HTR-8/SVneo (cell line): ENCODE measurements at regions not wholly inside any gene's neighbourhood (a gene's known extent, or its start where the extent isn't known, plus 50 kb on each side); places are given as distances from the start of the nearest gene placed in this dataset.

Experiments used
- DNase-seq: peaks from one replicate; pipeline ENCODE4 v3.0.0; 2011; ENCODE audit warnings: low spot score, mixed read lengths; ENCODE audit not compliant: insufficient read length
- FAIRE-seq: peaks from 2 replicates; lab custom pipeline; 2011; peaks lifted over from hg19 to GRCh38; lab: Jason Lieb, UNC

DNA sequence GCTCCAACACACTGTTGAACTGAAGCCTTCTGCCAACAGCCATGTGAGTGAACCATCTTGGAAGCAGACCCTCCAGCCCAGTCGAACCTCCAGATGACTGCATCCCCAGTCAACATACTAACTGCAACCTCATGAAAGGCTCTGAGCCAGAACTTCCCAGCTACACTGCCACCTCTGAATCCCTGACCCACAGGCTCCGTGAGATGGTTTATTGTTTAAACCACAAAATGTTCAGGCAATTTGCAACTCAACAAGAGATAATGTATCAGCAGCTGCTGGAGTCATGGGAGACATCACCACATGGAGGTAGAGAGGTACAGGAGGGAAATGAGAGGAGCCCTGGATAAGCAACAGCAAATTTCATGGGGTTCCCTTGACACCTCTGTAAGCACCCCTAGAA is 266.4 kb upstream of the NBEA start:
- no peak for DNase-seq
- no peak for FAIRE-seq

GRCh38 chr13:34678154-34678553 is 263.9 kb upstream of the NBEA start:
- FAIRE-seq = no peak

GRCh38 chr13:34681405-34681955 is 260.6 kb upstream of the NBEA start:
- FAIRE-seq = no peak
- no peak for DNase-seq

More at GRCh38 chr13:34678154-34678553, 263.9 kb upstream of the NBEA start:
- DNase-seq = peak; percentile 5

DNA sequence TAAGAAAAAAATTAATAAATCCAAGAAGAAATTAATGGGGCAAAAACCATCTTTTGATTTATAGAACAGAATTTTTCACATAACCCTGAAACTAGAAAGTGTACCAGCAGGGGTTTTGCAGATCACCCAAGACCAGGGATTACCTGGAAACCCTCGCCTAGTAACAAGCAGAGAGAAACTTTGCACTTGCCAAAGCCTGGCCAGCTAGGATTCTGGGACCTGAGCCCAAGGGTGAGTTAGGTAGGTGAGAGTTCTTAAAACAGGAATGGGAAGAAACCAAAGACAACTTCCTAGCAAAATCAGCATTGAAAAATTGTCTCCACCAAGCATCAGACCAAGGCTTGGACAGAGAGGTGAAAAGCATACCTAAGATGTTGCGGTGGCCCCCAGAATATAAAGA is 247.0 kb upstream of the NBEA start:
- no peak for FAIRE-seq

DNA sequence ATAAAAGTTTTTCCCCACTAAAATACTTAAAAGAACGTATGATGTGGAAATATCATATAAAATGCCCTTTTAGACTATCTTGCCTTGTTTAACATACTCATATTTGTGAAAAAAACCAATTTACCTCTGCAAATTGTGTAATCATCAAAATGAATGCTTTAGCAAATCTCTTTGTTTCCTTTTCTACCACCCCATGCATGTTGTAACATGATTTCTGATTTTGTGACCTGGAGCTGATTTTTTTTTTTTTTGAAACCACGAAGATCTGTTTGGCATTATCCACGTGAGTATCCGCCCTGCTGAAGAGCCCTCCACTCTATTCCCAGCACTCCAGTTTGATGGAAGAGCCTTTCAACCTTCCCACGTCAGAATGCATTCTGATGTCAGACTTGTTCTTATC is 245.8 kb upstream of the NBEA start:
- DNase-seq (no peak), FAIRE-seq (no peak)

More for the DNA sequence above, 247.0 kb upstream of the NBEA start:
- DNase-seq = no peak

- no peak for DNase-seq
- FAIRE-seq = no peak
Observed at GRCh38 chr13:34696741-34697140, 245.3 kb upstream of the NBEA start.

DNA sequence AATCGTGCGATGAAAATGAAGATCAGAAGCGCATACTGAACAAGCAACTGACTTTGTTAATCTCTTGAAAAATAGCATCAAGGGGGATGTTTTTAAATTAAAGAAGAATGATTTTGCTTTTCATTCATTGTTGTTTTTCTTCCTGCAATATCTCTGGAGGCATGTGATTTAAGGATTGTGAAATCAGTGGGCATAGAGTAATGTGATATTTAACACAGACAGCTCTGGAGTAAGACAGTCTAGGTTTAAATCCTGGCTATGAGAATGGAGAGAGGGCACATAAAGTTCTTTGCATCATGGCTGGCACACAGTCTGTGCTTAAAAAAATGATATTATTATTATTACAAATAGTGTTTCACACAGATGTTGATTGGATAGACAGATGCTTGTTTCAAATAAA is 243.1 kb upstream of the NBEA start:
- no peak for DNase-seq
- no peak for FAIRE-seq

- DNase-seq (no peak), FAIRE-seq (no peak)
Observed at GRCh38 chr13:34700155-34700554, 241.9 kb upstream of the NBEA start.

GRCh38 chr13:34701919-34702318 is 240.2 kb upstream of the NBEA start:
- FAIRE-seq (no peak), DNase-seq (no peak)

GRCh38 chr13:34708566-34709313 is 233.3 kb upstream of the NBEA start:
- DNase-seq (no peak), FAIRE-seq (no peak)

GRCh38 chr13:34719060-34719875 is 222.8 kb upstream of the NBEA start:
- DNase-seq (no peak), FAIRE-seq (no peak)

- DNase-seq = no peak
- no peak for FAIRE-seq
Observed at GRCh38 chr13:34720618-34721017, 221.5 kb upstream of the NBEA start.

DNA sequence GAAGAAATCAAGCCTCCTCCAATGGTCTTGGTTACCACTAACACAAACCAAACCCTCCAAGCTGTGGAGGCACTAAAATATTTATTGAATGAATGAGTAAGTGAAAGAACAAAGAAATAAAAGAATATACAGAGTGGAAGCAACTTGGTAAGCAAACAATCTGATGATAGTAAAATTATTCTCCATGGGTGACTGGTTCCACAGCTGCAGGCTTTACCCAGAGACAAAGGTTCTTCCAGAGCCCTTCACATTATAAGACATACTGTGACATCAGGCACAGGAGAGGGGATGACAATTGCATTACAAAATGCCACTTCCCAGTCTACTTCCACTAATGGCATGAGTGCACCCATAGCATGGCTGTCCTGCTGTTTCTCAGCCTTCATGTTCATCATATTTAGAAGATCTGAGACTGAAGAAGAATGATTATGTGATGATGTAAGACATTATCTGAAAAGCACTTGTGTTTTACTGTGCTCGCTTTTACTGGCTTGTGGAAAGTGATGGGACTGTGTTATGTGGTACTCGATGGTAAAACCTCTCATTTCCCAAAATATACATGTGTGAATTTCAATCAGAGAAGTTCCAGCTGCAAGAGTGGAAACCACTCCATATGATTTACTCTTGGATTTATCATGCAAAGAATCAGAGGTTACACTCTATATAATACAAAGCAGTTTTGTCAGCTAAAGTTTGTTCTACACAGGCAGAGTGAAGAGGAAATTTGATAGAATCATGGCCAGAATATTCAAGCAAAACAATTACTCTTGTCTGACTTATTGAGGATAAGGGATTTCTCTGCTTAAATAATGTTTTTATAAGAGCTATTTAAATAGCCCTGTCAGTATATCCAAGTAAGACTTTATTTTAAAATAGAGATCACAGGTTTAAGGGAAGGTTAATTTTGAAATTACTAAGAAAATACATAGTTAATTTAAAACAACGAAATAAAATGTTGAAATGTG is 220.2 kb upstream of the NBEA start:
- no peak for DNase-seq
- no peak for FAIRE-seq

DNA sequence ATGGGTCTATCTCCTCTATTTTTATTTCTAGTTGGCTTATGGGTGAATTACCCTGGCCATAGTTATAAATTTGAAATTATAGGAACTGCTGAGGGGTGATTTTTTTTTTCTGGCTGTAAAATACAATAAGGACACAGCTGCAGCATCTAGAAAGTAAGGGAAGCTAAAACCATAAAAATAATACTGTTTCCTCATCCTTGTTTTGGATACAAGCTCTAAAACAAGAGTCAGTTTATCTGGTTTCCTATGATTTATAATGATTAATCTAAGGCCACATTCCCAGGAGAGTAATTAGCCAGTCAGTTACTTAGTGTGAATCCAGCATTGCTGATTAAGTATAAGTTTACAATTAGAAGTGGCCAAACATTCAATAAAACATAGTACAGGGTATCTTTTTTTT is 219.1 kb upstream of the NBEA start:
- FAIRE-seq (no peak), DNase-seq (no peak)

DNA sequence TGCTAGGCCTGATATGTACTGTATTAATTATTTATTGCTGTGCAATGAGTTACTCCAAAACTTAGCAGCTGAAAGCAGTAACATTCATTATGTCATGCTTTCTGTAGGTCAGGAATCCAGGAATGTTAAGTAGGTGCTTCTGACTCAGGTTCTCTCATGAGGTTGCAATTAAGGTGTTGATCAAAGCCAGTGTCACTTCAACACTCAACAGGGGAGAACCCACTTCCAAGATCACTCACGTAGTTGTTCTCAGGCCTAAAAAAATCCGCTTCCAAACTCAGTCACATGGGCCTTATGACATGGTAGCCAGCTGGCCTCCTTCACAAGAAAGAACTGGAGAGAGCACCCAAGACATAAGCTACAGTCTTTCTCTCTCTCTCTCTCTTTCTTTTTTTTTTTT is 211.1 kb upstream of the NBEA start:
- FAIRE-seq = no peak
- no peak for DNase-seq

GRCh38 chr13:34731486-34731885 is 210.6 kb upstream of the NBEA start:
- DNase-seq (no peak), FAIRE-seq (no peak)

- FAIRE-seq (no peak), DNase-seq (no peak)
Observed at GRCh38 chr13:34733721-34734120, 208.3 kb upstream of the NBEA start.

GRCh38 chr13:34734932-34735331 is 207.1 kb upstream of the NBEA start:
- FAIRE-seq = no peak
- DNase-seq = no peak

- DNase-seq (no peak), FAIRE-seq (no peak)
Observed at GRCh38 chr13:34738254-34738992, 203.6 kb upstream of the NBEA start.
